Karpas-422 (cell line): ENCODE measurements at regions not wholly inside any gene's neighbourhood (a gene's known extent, or its start where the extent isn't known, plus 50 kb on each side); places are given as distances from the start of the nearest gene placed in this dataset.

Experiments
- DNase-seq: peaks from one replicate; pipeline ENCODE4 v3.0.0-alpha.2; 2015
- H2AFZ ChIP-seq: fragments of 200-600 bp; sonication (generic); 2 replicates; pipeline ENCODE4 v1.6.1; 2014; ENCODE audit warnings: antibody characterized with exemption, low read length, mixed read lengths
- H3K27ac ChIP-seq: fragments of 200-600 bp; sonication (generic); 2 replicates; pipeline ENCODE4 v1.5.1; 2014; ENCODE audit warnings: mild to moderate bottlenecking, low read length, moderate library complexity
- H3K27me3 ChIP-seq: fragments of 200-600 bp; sonication (generic); 2 replicates; pipeline ENCODE4 v1.6.1; 2014; ENCODE audit warnings: low read length, mixed read lengths
- H3K36me3 ChIP-seq: fragments of 200-600 bp; sonication (generic); 2 replicates; pipeline ENCODE4 v1.6.1; 2014; ENCODE audit warnings: low read length, mixed read lengths; ENCODE audit not compliant: insufficient read depth
- H3K4me1 ChIP-seq: fragments of 200-600 bp; sonication (generic); 2 replicates; pipeline ENCODE4 v1.6.1; 2014; ENCODE audit warnings: mild to moderate bottlenecking, low read length, mixed read lengths
- H3K4me2 ChIP-seq: fragments of 200-600 bp; sonication (generic); 2 replicates; pipeline ENCODE4 v1.6.1; 2014; ENCODE audit warnings: low read length, low read depth, mild to moderate bottlenecking; ENCODE audit not compliant: poor library complexity, severe bottlenecking
- H3K4me3 ChIP-seq: fragments of 200-600 bp; sonication (generic); 2 replicates; pipeline ENCODE4 v1.5.1; 2014; ENCODE audit warnings: mild to moderate bottlenecking, antibody characterized with exemption, low read length, mixed read lengths
- H3K79me2 ChIP-seq: fragments of 200-600 bp; sonication (generic); 2 replicates; pipeline ENCODE4 v1.6.1; 2014; ENCODE audit warnings: mild to moderate bottlenecking, low read length, mixed read lengths
- H3K9ac ChIP-seq: fragments of 200-600 bp; sonication (generic); 2 replicates; pipeline ENCODE4 v1.6.0; 2014; ENCODE audit warnings: low read length
- H3K9me2 ChIP-seq: fragments of 200-600 bp; sonication (generic), shearing (Covaris generic); replicated peaks from 2 replicates; pipeline ENCODE4 v1.6.0; 2014; ENCODE audit warnings: mild to moderate bottlenecking, low read length, moderate library complexity; ENCODE audit not compliant: insufficient read depth
- H3K9me3 ChIP-seq: fragments of 300-700, 200-600 bp; sonication (generic); 2 replicates; pipeline ENCODE4 v1.6.1; 2014; ENCODE audit warnings: low read length, mixed read lengths
- H4K20me1 ChIP-seq: fragments of 200-600 bp; sonication (generic); 2 replicates; pipeline ENCODE4 v1.6.1; 2014; ENCODE audit warnings: mild to moderate bottlenecking, antibody characterized with exemption, low read length, low read depth; ENCODE audit not compliant: insufficient read depth

- H3K36me3 ChIP-seq: no peaks in the 10 kb centered on the region
- H2AFZ ChIP-seq: no peak overlapping the region
- H3K9me2 ChIP-seq: no peaks in the 10 kb centered on the region
- no peaks in the 10 kb centered on the region for H4K20me1 ChIP-seq
- no peak overlapping the region for H3K4me3 ChIP-seq
- H3K9me3 ChIP-seq: no peaks in the 10 kb centered on the region
- H3K9ac ChIP-seq: no peak overlapping the region
- H3K27ac ChIP-seq: no peak overlapping the region
- H3K79me2 ChIP-seq: no peaks in the 10 kb centered on the region
- no peak for DNase-seq
- H3K4me2 ChIP-seq: no peak overlapping the region
- no peaks in the 10 kb centered on the region for H3K4me1 ChIP-seq
- H3K27me3 ChIP-seq: no peaks in the 10 kb centered on the region
These were observed 214.2 kb upstream of the TPM1 start for GRCh38 chr15:62828364-62828763.

DNA sequence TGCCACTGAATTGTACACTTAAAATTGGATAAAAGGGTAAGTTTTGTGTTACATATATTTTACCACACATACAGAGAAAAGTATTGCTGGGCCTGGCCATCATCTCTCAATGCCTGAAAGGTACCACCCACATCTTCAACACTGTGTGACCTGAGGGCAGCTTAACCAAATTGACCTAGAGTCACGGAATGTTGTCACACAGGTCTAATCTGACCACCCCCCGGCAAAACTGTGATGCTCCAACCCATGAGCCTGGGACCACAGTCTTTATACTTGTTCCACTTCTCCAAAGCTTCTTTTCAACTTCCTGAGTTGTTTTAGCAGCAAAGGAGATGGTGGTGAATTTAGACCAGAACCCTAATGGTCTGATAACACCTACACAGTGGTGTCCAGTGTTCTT is 210.3 kb upstream of the TPM1 start:
- H3K9me2 ChIP-seq: no peaks in the 10 kb centered on the region
- no peak overlapping the region for H3K4me2 ChIP-seq
- H3K79me2 ChIP-seq: no peaks in the 10 kb centered on the region
- no peaks in the 10 kb centered on the region for H3K36me3 ChIP-seq
- no peaks in the 10 kb centered on the region for H3K27me3 ChIP-seq
- no peak overlapping the region for H2AFZ ChIP-seq
- no peak overlapping the region for H3K27ac ChIP-seq
- no peaks in the 10 kb centered on the region for H3K4me1 ChIP-seq
- no peak overlapping the region for H3K4me3 ChIP-seq
- H3K9me3 ChIP-seq: no peaks in the 10 kb centered on the region
- no peaks in the 10 kb centered on the region for H4K20me1 ChIP-seq
- no peak for DNase-seq
- H3K9ac ChIP-seq: no peak overlapping the region

DNA sequence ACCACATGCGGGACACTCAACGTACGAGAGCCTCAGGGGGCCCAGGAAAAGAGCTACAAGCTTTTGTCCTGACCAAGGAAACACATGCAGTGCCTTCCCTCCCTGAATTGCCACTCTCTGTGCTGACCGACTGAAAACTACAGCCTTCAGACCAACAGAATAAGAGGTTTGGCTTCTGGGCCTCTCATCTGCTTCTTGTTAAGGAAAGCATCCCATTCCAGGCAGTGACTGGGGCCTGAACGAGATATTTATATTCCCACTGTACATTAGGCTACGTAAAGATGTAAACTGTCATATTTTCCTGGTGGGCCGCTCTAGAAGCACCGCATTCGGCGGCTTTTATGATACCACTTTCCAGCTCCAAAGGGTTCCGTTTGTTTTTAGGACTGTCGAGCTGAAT is 208.9 kb upstream of the TPM1 start:
- H3K9me3 ChIP-seq: no peaks in the 10 kb centered on the region
- no peak overlapping the region for H2AFZ ChIP-seq
- H3K4me2 ChIP-seq: no peak overlapping the region
- no peaks in the 10 kb centered on the region for H3K79me2 ChIP-seq
- H3K9ac ChIP-seq: no peak overlapping the region
- H3K4me3 ChIP-seq: no peak overlapping the region
- H3K9me2 ChIP-seq: no peaks in the 10 kb centered on the region
- no peaks in the 10 kb centered on the region for H4K20me1 ChIP-seq
- H3K27me3 ChIP-seq: no peaks in the 10 kb centered on the region
- H3K4me1 ChIP-seq: no peaks in the 10 kb centered on the region
- H3K27ac ChIP-seq: no peak overlapping the region
- no peaks in the 10 kb centered on the region for H3K36me3 ChIP-seq
- no peak for DNase-seq

DNA sequence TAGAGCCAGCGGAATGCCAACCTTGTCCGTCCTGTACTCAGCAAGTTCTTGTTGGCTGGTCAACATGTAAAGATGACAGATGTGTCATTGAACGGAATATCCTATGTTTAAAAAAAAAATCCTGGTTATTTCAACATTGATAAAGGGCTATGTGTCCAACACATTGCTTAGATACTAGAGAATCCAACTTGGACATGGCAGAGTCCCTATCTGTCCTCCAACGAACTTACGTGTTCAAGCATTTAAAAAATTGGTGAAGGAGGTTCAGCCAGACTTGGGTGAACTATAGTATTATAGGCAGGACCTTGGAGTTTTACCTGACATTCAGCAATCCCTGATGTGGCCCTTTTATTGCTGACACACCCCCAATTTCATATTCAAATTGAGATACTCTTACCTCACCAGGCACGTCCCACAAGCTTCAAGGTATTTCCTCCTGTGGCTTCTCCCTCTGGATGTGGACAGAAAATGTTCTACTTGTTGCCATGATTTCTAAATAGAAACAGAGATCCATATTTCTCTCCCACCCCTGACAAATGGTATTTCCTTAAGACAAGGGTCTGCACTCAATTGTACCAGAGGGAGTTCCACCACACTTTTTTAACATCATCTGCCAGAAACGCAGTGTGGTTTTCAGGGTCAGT is 207.7 kb upstream of the TPM1 start:
- H3K27ac ChIP-seq: no peak overlapping the region
- no peak overlapping the region for H2AFZ ChIP-seq
- H3K36me3 ChIP-seq: no peaks in the 10 kb centered on the region
- no peaks in the 10 kb centered on the region for H3K4me1 ChIP-seq
- no peaks in the 10 kb centered on the region for H3K27me3 ChIP-seq
- H3K9me3 ChIP-seq: no peaks in the 10 kb centered on the region
- H3K4me3 ChIP-seq: no peak overlapping the region
- H4K20me1 ChIP-seq: no peaks in the 10 kb centered on the region
- H3K4me2 ChIP-seq: no peak overlapping the region
- no peaks in the 10 kb centered on the region for H3K9me2 ChIP-seq
- no peak overlapping the region for H3K9ac ChIP-seq
- DNase-seq: no peak
- H3K79me2 ChIP-seq: no peaks in the 10 kb centered on the region

DNA sequence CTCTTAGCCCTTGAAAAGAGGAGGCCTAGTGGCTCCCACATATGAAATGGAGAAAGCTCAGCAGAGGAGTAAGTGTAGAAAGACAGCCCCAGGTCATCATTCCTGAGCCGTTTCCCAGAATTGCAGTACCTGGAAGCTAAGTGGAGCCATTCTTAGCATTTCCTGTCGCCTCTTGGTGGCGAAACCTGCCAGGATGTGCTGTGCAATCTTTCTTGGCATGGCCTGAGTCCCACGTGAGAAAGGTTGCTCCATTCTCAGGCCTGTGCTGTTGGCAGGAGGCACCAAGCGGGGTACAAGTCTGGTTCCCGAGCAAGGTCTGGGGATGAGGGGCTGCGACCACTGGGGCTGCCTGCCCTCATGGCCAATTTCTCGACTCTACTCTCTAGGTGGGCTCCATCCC is 207.2 kb upstream of the TPM1 start:
- H3K9ac ChIP-seq: no peak overlapping the region
- H3K4me1 ChIP-seq: no peaks in the 10 kb centered on the region
- no peak overlapping the region for H3K4me3 ChIP-seq
- H3K79me2 ChIP-seq: no peaks in the 10 kb centered on the region
- H3K27me3 ChIP-seq: no peaks in the 10 kb centered on the region
- no peak overlapping the region for H2AFZ ChIP-seq
- no peaks in the 10 kb centered on the region for H3K36me3 ChIP-seq
- H3K4me2 ChIP-seq: no peak overlapping the region
- no peaks in the 10 kb centered on the region for H4K20me1 ChIP-seq
- no peaks in the 10 kb centered on the region for H3K9me3 ChIP-seq
- DNase-seq: no peak
- no peaks in the 10 kb centered on the region for H3K9me2 ChIP-seq
- H3K27ac ChIP-seq: no peak overlapping the region

DNA sequence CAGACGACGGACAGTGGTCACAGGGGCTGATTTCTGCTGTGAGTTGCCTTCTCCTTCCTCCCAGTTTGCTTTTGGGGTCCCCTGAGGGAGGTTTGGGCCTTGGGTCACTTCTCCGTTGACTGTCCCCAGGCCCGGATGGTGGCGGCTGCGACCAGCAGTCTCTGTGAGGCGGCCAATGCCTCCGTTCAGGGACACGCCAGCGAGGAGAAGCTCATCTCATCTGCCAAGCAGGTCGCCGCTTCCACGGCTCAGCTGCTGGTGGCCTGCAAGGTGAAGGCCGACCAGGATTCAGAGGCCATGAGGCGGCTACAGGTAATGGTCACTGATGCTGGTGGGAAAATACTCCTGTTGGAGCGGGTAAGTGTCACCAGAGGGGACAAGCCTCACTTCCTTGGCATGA is 206.8 kb upstream of the TPM1 start:
- Histone ChIP-seq H3K79me2 (no peaks in the 10 kb centered on the region), H3K36me3 (no peaks in the 10 kb centered on the region), H3K4me2 (no peak overlapping the region), H3K27ac (no peak overlapping the region), H3K27me3 (no peaks in the 10 kb centered on the region), H4K20me1 (no peaks in the 10 kb centered on the region), H3K4me3 (no peak overlapping the region), H3K9me2 (no peaks in the 10 kb centered on the region), H3K9me3 (no peaks in the 10 kb centered on the region), H2AFZ (no peak overlapping the region), H3K4me1 (no peaks in the 10 kb centered on the region), H3K9ac (no peak overlapping the region)
- DNase-seq: no peak

DNA sequence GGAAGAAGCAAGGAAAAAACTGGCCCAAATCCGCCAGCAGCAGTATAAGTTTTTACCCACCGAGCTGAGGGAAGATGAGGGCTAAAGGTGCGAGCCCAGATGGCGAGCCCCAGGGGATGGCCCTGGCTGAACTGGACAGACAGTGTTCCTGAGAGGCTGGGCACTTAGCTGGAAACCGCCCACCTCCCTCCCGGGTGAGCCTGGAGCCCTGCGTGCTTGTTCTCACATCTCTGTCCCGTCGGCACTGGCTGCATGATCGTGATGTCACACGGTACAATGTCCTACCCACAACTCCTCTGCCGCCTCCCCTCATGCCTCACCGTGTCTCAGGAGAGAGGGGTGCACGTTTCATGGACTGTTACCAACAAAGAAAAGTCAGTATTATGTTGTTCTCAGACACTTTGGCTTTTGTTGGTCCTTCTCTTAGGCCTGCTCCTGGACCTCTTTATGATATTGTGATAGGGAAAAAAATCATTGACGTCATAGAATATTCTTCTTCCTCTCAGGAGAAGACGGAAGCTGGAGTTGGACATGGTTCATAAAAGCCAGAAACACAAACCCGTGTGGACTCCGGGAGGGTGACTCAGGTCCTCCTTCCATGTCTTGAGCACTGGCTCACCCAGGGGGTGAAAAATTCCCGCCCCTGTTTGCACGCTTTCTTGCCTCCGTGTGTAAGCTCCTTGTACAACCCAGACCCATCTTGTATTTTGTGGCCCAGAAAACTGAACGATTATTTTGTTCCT is 201.8 kb upstream of the TPM1 start:
- Histone ChIP-seq H3K79me2 (no peaks in the 10 kb centered on the region), H3K4me2 (no peak overlapping the region), H4K20me1 (no peaks in the 10 kb centered on the region), H3K4me3 (no peak overlapping the region), H3K36me3 (no peaks in the 10 kb centered on the region), H3K27me3 (no peaks in the 10 kb centered on the region), H3K9me3 (no peaks in the 10 kb centered on the region), H3K9me2 (no peaks in the 10 kb centered on the region), H3K9ac (no peak overlapping the region), H2AFZ (no peak overlapping the region), H3K27ac (no peak overlapping the region), H3K4me1 (no peaks in the 10 kb centered on the region)
- DNase-seq: no peak

GRCh38 chr15:62841269-62841628 is 201.3 kb upstream of the TPM1 start:
- Histone ChIP-seq H3K27me3 (no peaks in the 10 kb centered on the region), H2AFZ (no peak overlapping the region), H3K9me3 (no peaks in the 10 kb centered on the region), H3K36me3 (no peaks in the 10 kb centered on the region), H3K9me2 (no peaks in the 10 kb centered on the region), H3K4me1 (no peaks in the 10 kb centered on the region), H4K20me1 (no peaks in the 10 kb centered on the region), H3K4me2 (no peak overlapping the region), H3K4me3 (no peak overlapping the region), H3K79me2 (no peaks in the 10 kb centered on the region), H3K9ac (no peak overlapping the region), H3K27ac (no peak overlapping the region)
- DNase-seq: no peak
